Islet precursor cell (in vitro differentiated cells): ENCODE measurements at regions not wholly inside any gene's neighbourhood (a gene's known extent, or its start where the extent isn't known, plus 50 kb on each side); places are given as distances from the start of the nearest gene placed in this dataset.
"Not testable (repeated sequence)": the region's sequence is repeated elsewhere in the genome, so short reads cannot be mapped to it uniquely, and the experiment has no call there.

ENCODE experiments used
- DNase-seq: peaks from one replicate; pipeline ENCODE4 v3.0.0-alpha.2; 2018

DNA sequence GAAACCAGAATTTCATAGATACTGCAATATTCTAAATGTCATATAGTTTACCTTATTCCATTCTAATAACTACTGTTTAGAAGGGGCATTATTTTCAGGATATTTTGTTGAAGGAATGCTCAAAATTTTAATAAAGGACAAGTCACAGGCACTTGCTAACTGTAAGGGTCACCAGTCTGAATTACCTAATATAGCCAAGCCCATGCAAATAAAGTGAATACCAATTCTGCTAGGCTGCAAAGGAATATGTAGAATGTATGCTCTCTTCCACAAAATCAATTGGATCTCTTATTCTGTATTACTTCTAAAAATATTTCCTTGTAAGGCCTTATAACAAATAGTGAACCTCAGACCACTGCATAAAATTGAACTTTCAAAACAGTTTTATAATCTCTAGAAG, 52.3 kb upstream of the FAT4 start:
- DNase-seq, result no peak

DNA sequence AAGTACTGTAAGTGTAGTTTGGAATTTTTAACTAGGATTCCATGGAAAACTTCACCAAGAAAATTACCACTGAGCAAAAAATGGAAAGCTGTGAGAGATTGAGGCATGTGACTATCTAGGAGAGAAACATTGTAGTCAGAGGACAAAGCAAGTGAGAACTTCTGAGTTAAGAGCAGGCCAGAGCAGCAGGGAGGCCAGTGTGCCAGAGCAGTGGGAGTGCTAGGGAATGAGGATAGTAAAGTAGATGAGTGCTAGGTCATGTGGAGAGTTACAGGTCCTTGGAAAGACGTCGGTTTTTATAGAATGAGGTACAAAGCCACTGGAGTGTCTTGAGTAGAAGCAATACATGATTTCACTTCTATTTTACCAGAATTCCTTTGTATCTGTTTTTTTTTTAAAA, 52.7 kb upstream of the FAT4 start:
- no peak for DNase-seq

DNA sequence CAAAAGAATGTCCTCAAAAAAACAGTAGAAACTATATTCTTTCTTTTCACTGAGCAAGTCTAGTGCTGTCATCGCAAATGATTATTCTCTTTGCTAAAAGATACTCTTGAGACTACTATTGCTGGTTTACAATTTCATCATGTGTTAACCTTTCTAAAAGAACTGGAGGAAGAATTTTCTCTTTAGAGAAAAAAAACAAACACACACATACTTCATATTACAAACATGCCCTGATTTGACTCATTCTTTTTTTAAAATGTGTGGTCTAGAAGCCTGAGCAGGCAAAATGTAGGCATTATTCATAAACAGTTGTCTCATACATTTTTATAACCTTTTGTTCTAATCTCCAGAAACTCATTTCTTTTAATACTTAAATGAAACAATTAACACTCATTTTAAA, 60.6 kb upstream of the FAT4 start:
- DNase-seq, result no peak

DNA sequence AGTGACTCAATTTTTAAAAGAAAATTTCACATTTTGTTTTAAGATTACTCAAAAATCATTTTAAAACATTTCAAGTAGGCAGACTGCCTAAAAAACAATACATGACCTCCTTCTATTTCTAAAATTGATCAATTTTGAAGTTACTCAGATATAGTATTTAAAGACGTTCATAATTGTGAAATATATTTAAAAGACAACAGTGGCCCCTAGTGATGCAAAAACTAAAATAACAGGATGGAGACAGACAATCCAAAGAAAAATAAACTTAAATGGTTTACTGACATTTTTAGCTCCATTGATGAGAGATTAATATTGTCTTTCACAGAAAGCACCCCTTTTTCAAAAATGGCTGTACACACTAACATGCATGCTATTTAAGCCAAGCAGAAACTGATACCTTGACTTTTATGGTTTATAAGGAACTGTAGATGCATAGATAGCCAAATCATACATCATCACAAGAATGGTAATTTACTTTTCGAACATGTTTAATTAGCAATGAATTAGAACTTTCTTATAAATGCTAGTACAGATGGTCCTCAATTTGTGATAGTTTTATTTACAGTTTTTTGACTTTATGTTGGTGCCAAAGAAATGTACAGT, 69.8 kb upstream of the FAT4 start:
- no peak for DNase-seq

DNA sequence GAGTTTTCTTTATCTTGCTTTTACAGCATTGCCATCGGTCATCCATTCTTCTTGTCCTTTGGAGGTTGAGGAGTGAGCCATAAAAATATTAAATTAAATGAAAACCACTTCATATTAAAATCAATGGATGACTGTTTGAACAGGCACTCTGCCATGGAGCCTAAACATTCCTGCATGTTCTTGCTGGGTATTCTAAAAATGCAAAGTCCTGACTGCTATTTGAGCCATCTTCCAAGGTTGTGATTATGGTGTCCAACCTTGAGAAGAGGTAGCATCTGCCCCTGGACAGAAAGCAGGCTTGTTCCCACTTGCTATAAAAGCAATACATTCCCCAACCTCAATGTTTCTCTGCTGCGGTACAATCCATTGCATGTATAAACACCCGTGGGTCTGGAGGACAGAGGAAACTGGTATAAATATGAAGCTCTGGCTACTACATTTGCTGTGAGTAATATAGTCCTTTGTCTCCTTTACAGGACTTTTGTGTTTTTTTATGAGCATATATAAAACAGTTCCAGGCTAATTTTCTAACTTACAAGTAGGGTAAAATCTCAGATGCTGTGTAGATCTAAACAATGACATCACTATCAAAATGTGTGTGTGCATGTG, 70.9 kb upstream of the FAT4 start:
- DNase-seq, result no peak

DNA sequence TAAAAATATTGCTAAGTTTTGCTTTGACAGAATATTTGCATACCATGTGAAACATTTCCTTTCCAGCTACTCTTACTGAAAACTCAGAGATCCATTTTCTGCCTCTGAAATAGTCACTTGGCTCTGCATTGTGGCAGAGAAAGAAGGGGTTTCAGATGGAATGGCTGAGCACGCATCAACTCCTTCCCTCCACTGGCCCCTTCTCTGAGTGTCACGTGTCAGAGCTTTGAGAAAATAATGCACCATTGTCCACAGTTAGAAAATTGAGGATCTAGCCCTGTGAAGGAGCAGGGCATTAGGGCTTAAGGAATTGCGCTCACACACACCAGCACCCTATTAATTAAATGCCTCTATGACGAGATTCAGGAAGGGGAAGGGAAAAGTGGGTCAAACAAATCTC, 78.8 kb upstream of the FAT4 start:
- DNase-seq, result no peak

DNA sequence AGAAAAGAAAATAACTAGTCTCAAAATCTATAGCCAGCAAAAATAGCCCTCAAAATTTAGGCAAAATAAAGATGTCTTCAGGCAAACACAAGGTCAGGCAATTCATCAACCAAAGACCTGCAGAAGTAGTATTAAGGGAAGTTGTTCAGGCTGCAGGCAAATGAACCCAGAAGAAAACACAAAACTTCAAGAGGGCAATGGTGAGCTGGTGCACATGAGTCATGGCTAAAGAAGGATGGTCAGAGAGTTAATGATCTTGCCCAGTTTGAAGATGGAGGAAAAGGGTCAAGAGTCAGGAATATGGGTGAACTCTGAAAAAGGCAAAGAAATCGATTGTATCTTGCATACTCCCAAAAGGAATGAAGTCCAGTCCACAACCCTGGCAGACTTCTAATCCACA, 83.1 kb upstream of the FAT4 start:
- DNase-seq, result no peak

DNA sequence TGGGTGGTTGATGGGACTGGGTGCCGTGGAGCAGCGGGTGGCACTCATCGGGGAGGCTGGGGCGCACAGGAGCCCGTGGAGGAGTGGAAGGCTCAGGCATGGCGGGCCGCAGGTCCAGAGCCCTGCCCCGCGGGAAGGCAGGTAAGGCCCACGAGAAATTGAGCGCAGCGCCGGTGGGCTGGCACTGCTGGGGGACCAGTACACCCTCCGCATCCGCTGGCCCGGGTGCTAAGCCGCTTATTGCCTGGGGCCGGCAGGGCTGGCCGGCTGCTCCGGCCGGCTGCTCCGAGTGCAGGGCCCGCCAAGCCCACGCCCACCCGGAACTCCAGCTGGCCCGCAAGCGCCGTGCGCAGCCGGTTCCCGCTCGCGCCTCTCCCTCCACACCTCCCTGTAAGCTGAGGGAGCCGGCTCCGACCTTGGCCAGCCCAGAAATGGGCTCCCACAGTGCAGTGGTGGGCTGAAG, 85.1 kb upstream of the FAT4 start:
- DNase-seq, result no peak

DNA sequence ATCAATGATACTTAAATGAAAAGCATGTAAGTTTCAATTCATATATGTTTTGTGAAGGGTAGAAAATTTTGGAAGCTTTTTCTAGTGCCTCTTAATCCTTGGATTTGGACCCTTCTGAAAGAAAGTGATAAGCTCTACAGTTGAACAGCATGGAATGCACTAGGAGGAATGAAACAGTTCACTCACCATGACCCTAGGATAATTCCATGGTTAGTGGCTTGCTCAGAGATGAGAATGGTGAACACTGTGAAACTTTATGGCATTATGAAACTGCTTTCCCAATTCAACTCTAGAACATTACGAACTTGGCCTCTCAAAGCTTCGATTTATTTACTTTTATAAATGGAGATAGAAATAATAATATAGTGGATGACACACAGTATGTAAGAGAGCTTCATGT, 88.9 kb upstream of the FAT4 start:
- DNase-seq, result no peak

DNA sequence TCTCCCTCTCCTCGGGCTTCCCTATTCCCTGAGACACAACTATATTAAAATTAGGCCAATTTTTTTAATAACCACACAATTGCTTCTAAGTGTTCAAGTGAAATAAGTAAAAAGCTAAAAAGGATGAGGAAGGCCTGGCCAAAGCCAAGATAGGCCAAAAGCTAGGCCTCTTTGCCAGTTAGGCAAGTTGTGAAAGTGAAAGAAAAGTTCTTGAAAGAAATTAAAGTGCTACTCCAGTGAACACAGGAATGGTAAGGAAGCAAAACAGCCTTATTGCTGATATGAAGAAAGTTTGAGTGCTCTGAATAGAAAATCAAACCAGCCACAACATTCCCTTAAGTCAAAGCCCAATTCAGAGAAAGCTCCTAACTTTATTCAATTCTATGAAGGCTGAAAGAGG, 114.2 kb upstream of the FAT4 start:
- DNase-seq, result no peak

DNA sequence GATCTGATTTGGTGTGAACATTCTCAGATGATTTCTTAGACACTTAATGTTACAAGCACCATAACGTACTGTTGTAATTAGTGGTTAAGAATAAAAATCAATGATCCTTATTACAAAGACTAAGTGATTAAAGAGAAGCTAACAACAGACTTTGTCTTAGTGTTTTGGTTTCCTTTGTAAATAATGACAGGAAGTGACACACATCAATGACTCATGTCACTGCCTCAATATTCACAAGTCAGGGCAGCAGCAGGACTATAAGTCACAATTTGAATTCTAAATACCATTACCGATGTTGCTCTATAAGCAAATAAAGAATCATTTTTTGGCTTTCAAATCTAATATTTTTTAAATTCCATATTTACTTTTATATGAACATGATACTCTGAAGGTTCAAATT, 115.8 kb upstream of the FAT4 start:
- no peak for DNase-seq

DNA sequence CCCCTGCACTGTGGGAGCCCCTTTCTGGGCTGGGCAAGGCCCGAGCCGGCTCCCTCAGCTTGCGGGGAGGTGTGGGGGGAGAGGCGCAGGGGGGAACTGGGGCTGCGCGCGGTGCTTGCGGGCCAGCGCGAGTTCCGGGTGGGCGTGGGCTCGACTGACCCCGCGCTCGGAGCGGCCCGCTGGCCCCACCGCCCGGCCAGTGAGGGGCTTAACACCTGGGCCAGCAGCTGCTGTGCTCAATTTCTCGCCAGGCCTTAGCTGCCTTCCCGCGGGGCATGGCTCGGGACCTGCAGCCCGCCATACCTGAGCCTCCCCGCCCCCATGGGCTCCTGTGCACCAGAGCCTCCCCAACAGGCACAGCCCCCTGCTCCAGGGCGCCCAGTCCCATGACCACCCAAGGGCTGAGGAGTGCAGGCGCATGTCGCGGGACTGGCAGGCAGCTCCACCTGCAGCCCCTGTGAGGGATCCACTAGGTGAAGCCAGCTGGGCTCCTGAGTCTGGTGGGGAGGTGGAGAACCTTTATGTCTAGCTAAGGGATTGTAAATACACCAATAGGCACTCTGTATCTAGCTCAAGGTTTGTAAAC, 122.8 kb upstream of the FAT4 start:
- not testable (repeated sequence) for DNase-seq

DNA sequence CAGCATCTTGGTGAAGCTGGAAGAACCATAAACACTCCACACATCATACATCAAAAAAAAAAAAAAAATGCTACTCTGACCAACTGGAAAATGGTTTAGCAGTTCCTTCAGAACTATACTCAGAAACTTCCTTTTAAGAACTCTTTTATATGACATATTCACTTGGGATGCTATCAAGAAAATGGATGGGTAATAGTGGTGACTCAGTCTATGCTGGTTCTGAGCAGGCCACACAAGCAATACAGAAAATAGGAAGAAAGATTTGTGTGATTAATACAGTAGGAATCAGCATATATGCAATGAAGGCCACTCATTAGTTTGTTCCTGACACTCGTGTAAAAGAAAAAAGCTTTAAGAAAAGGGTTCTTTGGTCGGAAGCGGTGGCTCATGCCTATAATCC, 123.5 kb upstream of the FAT4 start:
- DNase-seq, result no peak

DNA sequence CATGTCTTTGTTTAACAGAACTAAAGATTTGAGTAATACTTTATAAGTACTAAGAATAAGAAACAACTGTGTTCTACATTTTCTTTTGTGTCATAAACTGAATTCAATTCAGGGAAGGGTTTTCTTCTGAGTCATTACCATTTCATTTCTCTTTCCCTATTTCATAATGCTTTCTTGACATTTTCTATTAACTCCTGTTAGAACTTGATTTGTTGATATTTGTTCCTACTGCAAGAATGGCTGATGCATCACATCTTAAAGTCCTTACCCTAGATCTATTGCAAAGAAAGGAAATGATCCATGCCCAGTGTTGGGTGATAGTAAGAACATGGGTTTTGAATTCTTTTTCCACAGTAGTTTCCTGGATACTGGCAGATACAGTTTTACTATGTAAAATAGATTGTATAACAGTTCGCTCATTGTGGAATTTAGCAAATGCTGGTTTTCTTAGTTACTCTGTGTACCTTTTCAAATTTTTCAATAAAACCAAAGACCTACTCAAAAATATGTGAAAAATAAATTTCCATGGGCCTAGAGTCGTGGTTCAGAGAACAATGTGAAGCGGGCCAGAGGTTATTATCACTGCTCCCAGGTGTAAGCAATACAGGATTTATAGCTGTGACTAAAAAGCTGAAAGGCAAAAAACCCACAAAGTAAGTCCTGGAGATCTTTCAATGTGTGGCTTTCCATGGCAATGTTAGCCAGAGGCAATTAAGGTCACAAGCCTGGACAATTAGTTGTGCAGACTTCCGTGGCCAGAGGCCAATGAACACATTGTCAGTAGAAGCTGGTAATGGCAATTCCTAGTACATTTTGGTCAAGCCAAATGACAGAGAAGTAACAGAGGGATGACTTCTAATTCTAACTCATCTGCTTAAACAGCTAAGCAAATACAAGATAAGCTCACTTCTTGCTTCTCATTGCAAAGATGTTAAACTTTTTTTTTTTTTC, 127.3 kb upstream of the FAT4 start:
- DNase-seq, result peak; percentile 69

DNA sequence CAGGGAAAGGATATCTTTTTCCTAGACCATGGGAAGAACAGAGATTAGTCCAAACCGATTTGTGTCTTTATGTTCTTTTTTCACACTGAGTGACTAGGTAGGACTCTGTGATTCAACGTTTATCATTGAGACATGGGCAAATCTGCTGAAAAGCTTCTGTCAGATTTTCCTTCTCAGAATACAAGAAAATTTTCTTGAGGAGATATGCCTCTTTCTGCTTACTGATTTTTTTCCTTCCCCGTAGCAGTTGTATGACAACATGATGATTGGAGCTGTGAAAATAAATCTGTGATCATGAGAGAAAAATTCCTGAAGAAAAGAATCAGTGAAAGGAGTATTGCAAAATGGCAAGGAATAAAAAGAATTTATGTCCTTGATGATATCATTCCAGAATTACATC, 130.6 kb upstream of the FAT4 start:
- no peak for DNase-seq

DNA sequence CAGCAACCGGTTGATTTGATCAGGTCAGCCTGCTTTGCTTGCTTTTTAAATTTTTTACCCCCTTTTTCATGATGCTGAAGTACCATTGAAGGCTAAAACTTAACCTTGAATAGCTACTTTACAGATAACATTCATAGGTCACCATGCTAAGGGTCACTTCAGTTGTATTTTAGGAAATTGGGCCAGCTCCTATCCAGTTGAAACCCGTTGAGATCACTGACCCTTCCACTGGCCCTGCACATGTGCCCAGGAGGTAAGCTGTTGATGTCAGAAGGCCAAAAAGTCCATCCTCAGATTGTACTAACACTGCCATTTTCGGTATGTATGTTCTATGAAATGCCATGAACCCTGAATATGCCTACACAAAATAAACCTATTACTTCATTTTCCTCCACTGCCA, 133.0 kb upstream of the FAT4 start:
- no peak for DNase-seq

DNA sequence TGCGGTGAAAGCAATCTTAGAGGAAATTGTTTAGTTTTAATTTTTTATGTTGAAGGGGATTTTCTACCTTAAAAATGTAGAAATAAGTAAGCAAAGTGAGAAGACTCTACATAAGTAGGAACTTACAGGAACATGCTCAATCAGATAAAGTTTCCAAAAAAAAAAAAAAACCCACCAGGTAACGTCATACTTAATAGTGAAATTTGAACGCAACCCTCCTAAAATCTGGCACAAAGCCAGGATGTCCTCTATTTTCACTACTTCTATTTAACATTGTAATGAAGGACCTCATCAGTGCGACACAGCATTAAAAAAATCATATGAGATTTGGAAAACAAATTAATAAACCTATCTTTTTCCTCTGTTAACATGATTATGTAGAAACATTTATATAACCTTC, 135.0 kb upstream of the FAT4 start:
- DNase-seq, result no peak

DNA sequence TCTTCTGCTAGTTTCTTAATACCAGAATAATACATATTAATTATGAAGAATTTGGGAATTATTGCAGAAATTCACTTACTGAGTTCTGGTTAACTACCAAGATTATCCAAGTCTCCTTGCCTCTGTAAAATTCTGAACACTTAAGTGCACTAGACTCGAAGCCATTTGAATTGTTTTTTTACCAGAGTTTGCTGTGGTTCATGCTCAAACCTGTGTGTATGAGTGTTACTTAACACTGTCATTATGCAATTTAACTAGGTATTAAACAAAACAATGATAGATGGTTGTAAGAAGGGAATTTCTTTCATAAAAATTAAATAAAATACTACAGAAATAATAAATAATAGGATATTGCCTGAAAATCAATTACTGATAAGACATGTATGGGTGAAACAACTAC, 145.6 kb upstream of the FAT4 start:
- no peak for DNase-seq

DNA sequence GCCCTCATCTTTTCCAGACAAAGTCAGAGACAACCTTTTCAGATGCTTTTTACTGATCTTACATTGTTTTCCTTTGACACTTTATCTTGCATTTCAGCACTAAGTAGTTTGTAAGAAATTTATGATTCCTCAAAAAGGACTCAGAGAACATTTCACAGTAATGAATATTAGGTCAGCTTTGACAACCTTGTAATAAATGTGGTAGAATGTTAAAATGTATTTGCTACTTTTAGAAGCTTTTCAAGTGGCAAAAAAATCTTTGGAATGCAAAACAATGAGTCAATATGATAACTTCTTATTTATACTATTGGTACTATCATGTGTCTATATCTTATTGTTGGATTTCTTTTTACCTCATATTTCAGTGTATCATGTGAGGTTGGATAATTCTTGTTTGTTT, 146.2 kb upstream of the FAT4 start:
- no peak for DNase-seq

DNA sequence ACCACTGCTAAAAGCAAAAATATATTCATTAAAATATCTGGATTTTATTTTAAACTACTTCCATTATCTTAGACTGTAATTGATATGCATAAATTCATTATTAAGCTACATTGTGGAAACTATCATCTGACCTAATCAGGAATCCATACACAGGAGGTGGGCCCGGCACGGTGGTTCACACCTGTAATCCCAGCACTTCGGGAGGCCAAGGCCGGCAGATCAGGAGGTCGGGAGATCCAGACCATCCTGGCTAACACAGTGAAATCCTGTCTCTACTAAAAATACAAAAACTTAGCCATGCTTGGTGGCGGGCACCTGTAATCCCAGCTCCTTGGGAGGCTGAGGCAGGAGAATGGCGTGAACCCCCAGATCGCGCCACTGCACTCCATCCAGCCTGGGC, 148.7 kb upstream of the FAT4 start:
- not testable (repeated sequence) for DNase-seq

DNA sequence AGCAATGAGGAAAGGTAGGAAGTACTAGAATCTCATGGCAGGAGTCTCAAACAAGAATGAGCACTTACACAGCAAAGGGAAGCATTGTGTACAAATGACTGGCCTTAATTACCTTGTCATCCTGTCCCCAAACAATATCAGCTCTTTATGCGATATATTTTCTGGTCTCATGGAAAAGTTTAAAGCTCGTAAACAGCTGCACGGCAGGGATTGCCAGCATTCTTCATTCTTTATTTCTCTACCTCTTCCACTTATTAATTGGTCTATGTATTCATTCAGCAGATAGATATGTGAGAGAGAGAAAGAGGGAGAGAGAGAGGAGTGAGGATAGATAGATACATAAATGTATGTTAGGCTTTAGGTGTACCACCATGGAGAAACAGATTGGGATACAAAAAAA, 155.8 kb upstream of the FAT4 start:
- DNase-seq, result no peak

DNA sequence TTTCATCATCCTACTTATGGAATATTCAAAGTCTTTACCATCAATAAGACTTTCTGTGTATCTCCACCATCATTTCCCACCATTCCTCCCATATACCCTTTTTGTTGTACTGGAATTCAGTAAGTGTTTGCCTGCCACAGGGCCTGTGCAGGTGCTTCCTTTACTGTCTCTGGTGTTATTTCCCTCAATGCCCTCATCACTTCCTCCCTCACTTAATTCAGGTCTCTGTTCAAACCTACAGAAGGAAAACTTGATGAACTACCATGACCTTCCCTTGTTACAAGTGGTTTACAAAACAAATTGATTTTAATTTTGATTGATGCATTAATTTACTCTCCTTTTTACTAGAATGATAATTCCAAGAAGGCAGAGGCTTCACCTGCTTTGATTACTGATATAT, 159.5 kb upstream of the FAT4 start:
- DNase-seq, result no peak

DNA sequence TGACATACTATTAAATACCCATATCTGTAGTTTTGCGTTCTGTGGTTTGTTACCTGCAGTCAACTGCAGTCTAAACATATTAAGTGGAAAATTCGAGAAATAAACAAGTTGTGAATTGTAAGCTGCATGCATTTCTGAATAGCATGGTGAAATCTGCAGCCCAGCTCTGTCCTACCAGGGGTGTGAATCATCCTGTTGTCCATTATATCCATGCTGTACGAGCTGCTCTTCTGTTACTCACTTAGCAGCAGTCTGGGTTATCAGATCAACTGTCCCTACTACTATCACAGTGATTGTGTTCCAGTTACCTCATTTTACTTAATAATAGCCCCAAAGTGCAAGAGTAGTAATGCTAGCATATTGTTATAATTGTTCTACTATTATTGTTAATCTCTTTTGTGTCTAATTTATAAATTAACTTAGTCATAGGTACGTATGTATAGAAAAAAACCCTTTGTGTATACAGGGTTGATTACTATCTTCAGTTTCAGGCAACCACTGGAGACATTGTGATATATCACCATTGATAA, 173.7 kb upstream of the FAT4 start:
- no peak for DNase-seq

DNA sequence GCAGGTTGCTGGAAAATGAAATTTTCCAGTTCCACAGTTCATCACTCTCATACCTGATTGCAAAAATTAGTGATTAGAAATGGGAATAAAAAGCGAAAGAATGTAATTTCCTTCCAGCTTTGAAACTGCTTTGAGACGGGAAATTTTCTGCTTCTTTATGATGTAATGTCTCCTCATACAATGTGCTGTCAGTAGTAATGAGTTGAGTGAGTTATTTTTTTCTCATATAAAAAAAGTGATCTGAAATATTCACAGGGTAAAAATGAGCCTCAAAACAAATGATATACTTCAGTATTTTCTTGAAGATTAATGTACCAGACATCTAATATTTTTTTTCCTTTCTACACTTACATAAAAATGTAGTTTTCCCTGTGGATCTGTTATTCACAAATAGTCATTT, 179.1 kb upstream of the FAT4 start:
- DNase-seq, result no peak
